HepG2 (cell line): ENCODE measurements at regions not wholly inside any gene's neighbourhood (a gene's known extent, or its start where the extent isn't known, plus 50 kb on each side); places are given as distances from the start of the nearest gene placed in this dataset.

ENCODE experiments used
- ATAC-seq: fragments of 200-7000 bp; cut with Tn5 transposase; 3 replicates; pipeline ENCODE4 v1.9.1; 2020; ENCODE audit warnings: mild to moderate bottlenecking, moderate library complexity
- BruUV-seq: library from RNA; stranded (reverse); fragments of 400-500 nt; replicated peaks from 2 replicates; lab custom pipeline; 2021; lab: Mats Ljungman, UMichigan
- CTCF ChIA-PET: fragments of 300-600 bp; formaldehyde crosslinking; extraction: SDS; loops from one replicate; lab custom pipeline; 2021; ENCODE audit warnings: low total read pairs, inconsistent platforms, low intra/inter-chr PET ratio; lab: Yijun Ruan, JAX
- POLR2A ChIA-PET: fragments of 350-600 bp; sonication (Branson Sonifier 250); formaldehyde crosslinking; loops from one replicate; lab custom pipeline; 2020; ENCODE audit warnings: antibody characterized with exemption, inconsistent platforms; lab: Yijun Ruan, JAX
- DNase-seq: peaks from one replicate; pipeline ENCODE4 v3.0.0-alpha.2; 2015; ENCODE audit warnings: low spot score
- FAIRE-seq: peaks from 3 replicates; lab custom pipeline; 2011; peaks lifted over from hg19 to GRCh38; lab: Jason Lieb, UNC
- H2AFZ ChIP-seq: one replicate; pipeline ENCODE4 v1.6.1; 2011; ENCODE audit warnings: low read length, inconsistent platforms
- H3K27ac ChIP-seq: fragments of 300-600 bp; 3 replicates; pipeline ENCODE4 v1.8.0; 2011; ENCODE audit warnings: mixed run types, mild to moderate bottlenecking, mixed read lengths, low read length, inconsistent platforms; ENCODE audit not compliant: insufficient read depth; ENCODE audit errors: extremely low read length
- H3K27me3 ChIP-seq, 2 experiments: fragments of 200-600 bp in 1 of 2; 2 replicates in 1 of 2; 3 replicates in 1 of 2; pipeline versions ENCODE4 v1.6.0 to v1.8.0; 2011; ENCODE audit warnings: low read length in 2 of 2, mild to moderate bottlenecking in 2 of 2, moderate library complexity in 2 of 2, inconsistent platforms in 1 of 2; ENCODE audit not compliant: insufficient read depth in 2 of 2, control insufficient read depth in 1 of 2
- H3K36me3 ChIP-seq, 2 experiments: fragments of 200-600 bp in 1 of 2; replicated peaks in 1 of 2; 2 replicates in 1 of 2; 3 replicates in 1 of 2; pipeline versions ENCODE4 v1.5.1 to v1.8.0; 2011; ENCODE audit warnings: low read length in 2 of 2, inconsistent platforms in 1 of 2; ENCODE audit not compliant: insufficient read depth in 2 of 2, control insufficient read depth in 1 of 2
- H3K4me1 ChIP-seq: 2 replicates; pipeline ENCODE4 v1.5.1; 2012; ENCODE audit warnings: low read length, inconsistent platforms; ENCODE audit not compliant: insufficient read depth
- H3K4me2 ChIP-seq: 2 replicates; pipeline ENCODE4 v1.6.0; 2011; ENCODE audit warnings: low read depth, low read length, inconsistent platforms
- H3K4me3 ChIP-seq, 3 experiments: fragments of 200-600 bp in 1 of 3; sonication (generic), shearing (Covaris generic) in 1 of 3; replicated peaks in 1 of 3; 2 replicates each; pipeline ENCODE4 v1.5.1; 2011 to 2016; ENCODE audit warnings: low read length in 3 of 3, inconsistent platforms in 2 of 3, low read depth in 2 of 3, mild to moderate bottlenecking in 2 of 3, control low read depth in 1 of 3, mixed read lengths in 1 of 3; ENCODE audit not compliant: insufficient read depth in 1 of 3
- H3K79me2 ChIP-seq: one replicate; pipeline ENCODE4 v1.6.1; 2011; ENCODE audit warnings: low read length, inconsistent platforms; ENCODE audit not compliant: insufficient read depth
- H3K9ac ChIP-seq: 2 replicates; pipeline ENCODE4 v1.6.0; 2011; ENCODE audit warnings: mild to moderate bottlenecking, low read depth, low read length, inconsistent platforms; ENCODE audit not compliant: insufficient read depth
- H3K9me3 ChIP-seq: 2 replicates; pipeline ENCODE4 v1.5.1; 2012; ENCODE audit warnings: mild to moderate bottlenecking, low read length
- H4K20me1 ChIP-seq: 2 replicates; pipeline ENCODE4 v1.6.0; 2011; ENCODE audit warnings: inconsistent platforms, mild to moderate bottlenecking, low read length, moderate library complexity; ENCODE audit not compliant: insufficient read depth
- ARID2 ChIP-seq: sonication (generic); formaldehyde crosslinking; IDR thresholded peaks from 2 replicates; pipeline ENCODE4 v1.8.1; 2022; ENCODE audit warnings: mild to moderate bottlenecking, missing genetic modification reagents, borderline replicate concordance
- ESRRA ChIP-seq: sonication (generic); formaldehyde crosslinking; IDR thresholded peaks from 2 replicates; pipeline ENCODE4 v1.5.1; 2020; ENCODE audit warnings: mild to moderate bottlenecking, low read depth, missing genetic modification reagents
- FOSL2 ChIP-seq: sonication (generic); formaldehyde crosslinking; IDR thresholded peaks from 2 replicates; pipeline ENCODE4 v1.4.0; 2020; ENCODE audit warnings: missing genetic modification reagents
- FOXP1 ChIP-seq, 2 experiments: fragments of 450-650 bp in 1 of 2; IDR thresholded peaks; 2 replicates each; pipeline ENCODE4 v1.6.1; 2017 to 2018; ENCODE audit warnings: antibody characterized with exemption in 1 of 2
- HNRNPK ChIP-seq: fragments of 200-400 bp; formaldehyde crosslinking; IDR thresholded peaks from 2 replicates; pipeline ENCODE4 v1.6.1; 2018; ENCODE audit warnings: low read length, low read depth, moderate library complexity, mild to moderate bottlenecking; ENCODE audit not compliant: poor library complexity, severe bottlenecking
- MAZ ChIP-seq, 2 experiments: sonication (generic) in 1 of 2; formaldehyde crosslinking in 1 of 2; IDR thresholded peaks; 2 replicates each; pipeline versions ENCODE4 v1.5.0 to v1.6.1; 2012 to 2020; ENCODE audit warnings: low read depth in 2 of 2, mild to moderate bottlenecking in 2 of 2, borderline replicate concordance in 1 of 2, improper control_type of control experiment in 1 of 2, low read length in 1 of 2, missing genetic modification reagents in 1 of 2, moderate library complexity in 1 of 2
- NCOA1 ChIP-seq: sonication (generic); formaldehyde crosslinking; IDR thresholded peaks from 2 replicates; pipeline ENCODE4 v1.9.0; 2021; ENCODE audit warnings: missing genetic modification reagents
- NFIC ChIP-seq: IDR thresholded peaks from 2 replicates; pipeline ENCODE4 v1.6.1; 2012; ENCODE audit warnings: mild to moderate bottlenecking, low read length, inconsistent platforms
- RBAK ChIP-seq: sonication (generic); formaldehyde crosslinking; IDR thresholded peaks from 2 replicates; pipeline ENCODE4 v1.5.1; 2020; ENCODE audit warnings: mild to moderate bottlenecking, missing genetic modification reagents
- YY1 ChIP-seq: IDR thresholded peaks from 2 replicates; pipeline ENCODE4 v1.6.1; 2011; ENCODE audit warnings: low read length, low read depth, moderate library complexity, mild to moderate bottlenecking; ENCODE audit not compliant: insufficient read depth, insufficient replicate concordance
- ZBTB8A ChIP-seq: sonication (generic); formaldehyde crosslinking; IDR thresholded peaks from 2 replicates; pipeline ENCODE4 v1.4.0; 2020; ENCODE audit warnings: mild to moderate bottlenecking, low read depth, missing genetic modification reagents, borderline replicate concordance
- ZNF251 ChIP-seq: sonication (generic); formaldehyde crosslinking; IDR thresholded peaks from 2 replicates; pipeline ENCODE4 v1.9.0; 2021; ENCODE audit warnings: mild to moderate bottlenecking, missing genetic modification reagents
- ZNF878 ChIP-seq: sonication (generic); formaldehyde crosslinking; IDR thresholded peaks from 2 replicates; pipeline ENCODE4 v1.8.1; 2023; ENCODE audit warnings: mild to moderate bottlenecking, missing genetic modification reagents, moderate library complexity
- WGBS: methylation state at CpG from one replicate; pipeline ENCODE4 v1.1.6; 2017; ENCODE audit warnings: low lambda C conversion rate; 5-methylcytosine and 5-hydroxymethylcytosine counted together
- in situ Hi-C: cut with HindIII; loops from 2 replicates; pipeline ENCODE4 v1.10.0; 2017; ENCODE audit warnings: low pct_unique_long_range_greater_than_20kb; ENCODE audit not compliant: extremely low pct_ligation_motif_present
- intact Hi-C: fragments of 100-400 bp; cut with micrococcal nuclease; formaldehyde crosslinking; loops from one replicate; pipeline ENCODE4 v1.10.0; 2022; ENCODE audit not compliant: unreplicated experiment
- TF ChIP-seq, protein P1 (sequence below): IDR thresholded peaks from 2 replicates; pipeline ENCODE4 v1.6.1; 2016; ENCODE audit warnings: missing genetic modification reagents, missing compliant biosample characterization
- TF ChIP-seq, protein P2 (sequence below): sonication (generic); formaldehyde crosslinking; IDR thresholded peaks from 2 replicates; pipeline ENCODE4 v1.4.0; 2020; ENCODE audit warnings: mild to moderate bottlenecking, missing genetic modification reagents
- TF ChIP-seq, protein P3 (sequence below): sonication (generic); formaldehyde crosslinking; IDR thresholded peaks from 2 replicates; pipeline ENCODE4 v1.9.0; 2021; ENCODE audit warnings: missing genetic modification reagents, borderline replicate concordance

DNA sequence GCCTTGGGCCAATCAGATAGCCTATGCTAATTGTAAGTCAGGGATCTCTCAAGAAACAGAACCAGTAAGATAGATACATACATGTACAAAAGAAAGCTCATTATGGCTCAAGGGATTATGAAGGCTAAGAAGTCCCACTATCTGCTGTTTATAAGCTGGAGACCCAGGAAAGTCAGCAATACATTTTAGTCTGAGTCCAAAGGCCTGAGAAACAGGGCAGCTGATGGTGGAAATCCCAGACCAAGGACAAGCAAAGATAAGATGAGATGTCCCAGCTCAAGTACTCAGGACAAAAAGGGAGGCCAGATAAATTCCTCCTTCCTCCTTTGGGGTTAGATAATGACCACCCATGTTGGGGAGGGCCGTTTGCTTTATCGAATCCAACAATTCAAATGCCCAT is 269.9 kb downstream of the AJAP1 start:
- H3K4me3 ChIP-seq: no peak overlapping the region
- no peak overlapping the region for H2AFZ ChIP-seq
- no peak for TF ChIP-seq MAZ (IDR thresholded peaks at IDR 0.05; ENCODE audit: borderline replicate concordance, low read depth, low read length)
- TF ChIP-seq MAZ (CRISPR knock-in tag; IDR thresholded peaks at IDR 0.05; ENCODE audit: low read depth): no peak
- TF ChIP-seq, protein P1, sequence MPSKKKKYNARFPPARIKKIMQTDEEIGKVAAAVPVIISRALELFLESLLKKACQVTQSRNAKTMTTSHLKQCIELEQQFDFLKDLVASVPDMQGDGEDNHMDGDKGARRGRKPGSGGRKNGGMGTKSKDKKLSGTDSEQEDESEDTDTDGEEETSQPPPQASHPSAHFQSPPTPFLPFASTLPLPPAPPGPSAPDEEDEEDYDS (CRISPR knock-in tag): no peak
- TF ChIP-seq ZNF878 (CRISPR knock-in tag): no peak
- no peak for TF ChIP-seq NCOA1
- TF ChIP-seq, protein P2, sequence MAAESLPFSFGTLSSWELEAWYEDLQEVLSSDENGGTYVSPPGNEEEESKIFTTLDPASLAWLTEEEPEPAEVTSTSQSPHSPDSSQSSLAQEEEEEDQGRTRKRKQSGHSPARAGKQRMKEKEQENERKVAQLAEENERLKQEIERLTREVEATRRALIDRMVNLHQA (CRISPR knock-in tag): no peak
- TF ChIP-seq, protein P3, sequence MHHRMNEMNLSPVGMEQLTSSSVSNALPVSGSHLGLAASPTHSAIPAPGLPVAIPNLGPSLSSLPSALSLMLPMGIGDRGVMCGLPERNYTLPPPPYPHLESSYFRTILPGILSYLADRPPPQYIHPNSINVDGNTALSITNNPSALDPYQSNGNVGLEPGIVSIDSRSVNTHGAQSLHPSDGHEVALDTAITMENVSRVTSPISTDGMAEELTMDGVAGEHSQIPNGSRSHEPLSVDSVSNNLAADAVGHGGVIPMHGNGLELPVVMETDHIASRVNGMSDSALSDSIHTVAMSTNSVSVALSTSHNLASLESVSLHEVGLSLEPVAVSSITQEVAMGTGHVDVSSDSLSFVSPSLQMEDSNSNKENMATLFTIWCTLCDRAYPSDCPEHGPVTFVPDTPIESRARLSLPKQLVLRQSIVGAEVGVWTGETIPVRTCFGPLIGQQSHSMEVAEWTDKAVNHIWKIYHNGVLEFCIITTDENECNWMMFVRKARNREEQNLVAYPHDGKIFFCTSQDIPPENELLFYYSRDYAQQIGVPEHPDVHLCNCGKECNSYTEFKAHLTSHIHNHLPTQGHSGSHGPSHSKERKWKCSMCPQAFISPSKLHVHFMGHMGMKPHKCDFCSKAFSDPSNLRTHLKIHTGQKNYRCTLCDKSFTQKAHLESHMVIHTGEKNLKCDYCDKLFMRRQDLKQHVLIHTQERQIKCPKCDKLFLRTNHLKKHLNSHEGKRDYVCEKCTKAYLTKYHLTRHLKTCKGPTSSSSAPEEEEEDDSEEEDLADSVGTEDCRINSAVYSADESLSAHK (CRISPR knock-in tag): no peak
- no peak for TF ChIP-seq HNRNPK
- no peak for TF ChIP-seq FOSL2 (CRISPR knock-in tag)
- TF ChIP-seq ZBTB8A: no peak
- TF ChIP-seq ZNF251: no peak
- TF ChIP-seq ESRRA (CRISPR knock-in tag): no peak
- TF ChIP-seq RBAK: no peak
- no peak for TF ChIP-seq ARID2 (CRISPR knock-in tag)
- TF ChIP-seq FOXP1 (IDR thresholded peaks at IDR 0.05): no peak
- TF ChIP-seq FOXP1 (CRISPR knock-in tag; IDR thresholded peaks at IDR 0.05): no peak
- TF ChIP-seq NFIC: no peak
- no peak for TF ChIP-seq YY1
- H3K4me1 ChIP-seq: no peaks in the 10 kb centered on the region
- ChIA-PET POLR2A (no interaction called here), CTCF (no interaction called here)
- H3K9ac ChIP-seq: no peak overlapping the region
- ATAC-seq (no peak), DNase-seq (no peak), FAIRE-seq (no peak)
- H3K4me2 ChIP-seq: no peak overlapping the region
- intact Hi-C loops: no loop called here
- H3K36me3 ChIP-seq: no peaks in the 10 kb centered on the region
- in situ Hi-C loops: no loop called here
- H3K27ac ChIP-seq: no peak overlapping the region
- H3K9me3 ChIP-seq: peaks cover 58% of the 10 kb centered on the region
- no peaks in the 10 kb centered on the region for H4K20me1 ChIP-seq
- no peaks in the 10 kb centered on the region; a peak in 1 of 5 replicates for H3K27me3 ChIP-seq
- no peaks in the 10 kb centered on the region for H3K79me2 ChIP-seq
- BruUV-seq: no TSS peak
- 0% methylated on average over 2 of the region's 2 CpGs for whole genome bisulfite sequencing
